BLaER1 treated with 17β-estradiol and CSF1 and Interleukin-3, amounts not matched to agents 10 nM and 100 nM (cell line): ENCODE measurements at regions not wholly inside any gene's neighbourhood (a gene's known extent, or its start where the extent isn't known, plus 50 kb on each side); places are given as distances from the start of the nearest gene placed in this dataset.
A peak's percentile ranks its signal among the peaks of the same experiment; 100 is the strongest.

Experiments
- H3K27ac ChIP-seq, 11 experiments: shearing (Covaris generic); formaldehyde crosslinking; 2 replicates each; pipeline ENCODE4 v1.8.1; 2022
- H3K27me3 ChIP-seq, 11 experiments: shearing (Covaris generic); formaldehyde crosslinking; 2 replicates each; pipeline ENCODE4 v1.8.1; 2022
- H3K36me3 ChIP-seq, 11 experiments: shearing (Covaris generic); formaldehyde crosslinking; 2 replicates each; pipeline ENCODE4 v1.8.1; 2022
- H3K4me1 ChIP-seq, 10 experiments: shearing (Covaris generic); formaldehyde crosslinking; 2 replicates each; pipeline ENCODE4 v1.8.1; 2022
- H3K4me2 ChIP-seq, 11 experiments: shearing (Covaris generic); formaldehyde crosslinking; 2 replicates each; pipeline ENCODE4 v1.8.1; 2022
- H3K4me3 ChIP-seq, 10 experiments: shearing (Covaris generic); formaldehyde crosslinking; 2 replicates each; pipeline ENCODE4 v1.8.1; 2022
- H3K9ac ChIP-seq, 11 experiments: shearing (Covaris generic); formaldehyde crosslinking; 2 replicates each; pipeline ENCODE4 v1.8.1; 2022
- H3K9me3 ChIP-seq, 11 experiments: shearing (Covaris generic); formaldehyde crosslinking; replicated peaks in 1 of 11; 2 replicates each; pipeline ENCODE4 v1.8.1; 2022
- H4K20me1 ChIP-seq, 11 experiments: shearing (Covaris generic); formaldehyde crosslinking; 2 replicates each; pipeline ENCODE4 v1.8.1; 2022
- Cebpa-rat ChIP-seq, 11 experiments: shearing (Covaris generic); IDR thresholded peaks; 2 replicates each; pipeline ENCODE4 v1.8.1; 2022

DNA sequence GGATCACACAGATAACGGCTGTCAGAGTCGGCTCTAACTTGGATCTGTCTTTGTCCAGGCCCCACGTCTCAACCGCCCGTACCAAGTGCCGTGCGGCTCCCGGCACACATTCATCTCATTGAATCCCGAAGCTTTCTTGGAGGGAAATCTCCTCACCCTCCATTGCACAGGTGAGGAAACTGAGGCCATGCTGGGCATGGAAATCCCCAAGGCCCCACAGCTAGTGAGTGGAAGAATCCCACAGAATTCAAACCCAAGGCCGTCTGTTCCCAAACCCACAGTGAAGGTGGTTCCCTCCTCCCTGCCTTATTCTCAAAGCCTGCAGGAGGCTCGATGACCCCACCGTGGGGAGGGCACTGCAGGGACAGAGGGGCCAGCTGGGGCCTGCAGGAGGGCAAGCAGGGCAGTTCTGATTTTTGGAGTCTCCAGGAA, 437.9 kb downstream of the MATN1 start:
- no peak for TF ChIP-seq Cebpa-rat (IDR thresholded peaks at IDR 0.05)
- Histone ChIP-seq H3K4me2 (peak overlapping the region in 4 of 11 experiments; percentile 74 to 85 (median 83); a peak in 4 of 22 replicates), H4K20me1 (no peaks in the 10 kb centered on the region), H3K9me3 (peaks cover 6 to 22% (median 19%) of the 10 kb centered on the region in 11 experiments; a peak in 21 of 22 replicates), H3K36me3 (no peaks in the 10 kb centered on the region), H3K4me3 (no peak overlapping the region), H3K27me3 (no peaks in the 10 kb centered on the region), H3K4me1 (peaks cover 25 to 73% (median 59%) of the 10 kb centered on the region in 10 experiments), H3K9ac (no peak overlapping the region), H3K27ac (no peak overlapping the region)

DNA sequence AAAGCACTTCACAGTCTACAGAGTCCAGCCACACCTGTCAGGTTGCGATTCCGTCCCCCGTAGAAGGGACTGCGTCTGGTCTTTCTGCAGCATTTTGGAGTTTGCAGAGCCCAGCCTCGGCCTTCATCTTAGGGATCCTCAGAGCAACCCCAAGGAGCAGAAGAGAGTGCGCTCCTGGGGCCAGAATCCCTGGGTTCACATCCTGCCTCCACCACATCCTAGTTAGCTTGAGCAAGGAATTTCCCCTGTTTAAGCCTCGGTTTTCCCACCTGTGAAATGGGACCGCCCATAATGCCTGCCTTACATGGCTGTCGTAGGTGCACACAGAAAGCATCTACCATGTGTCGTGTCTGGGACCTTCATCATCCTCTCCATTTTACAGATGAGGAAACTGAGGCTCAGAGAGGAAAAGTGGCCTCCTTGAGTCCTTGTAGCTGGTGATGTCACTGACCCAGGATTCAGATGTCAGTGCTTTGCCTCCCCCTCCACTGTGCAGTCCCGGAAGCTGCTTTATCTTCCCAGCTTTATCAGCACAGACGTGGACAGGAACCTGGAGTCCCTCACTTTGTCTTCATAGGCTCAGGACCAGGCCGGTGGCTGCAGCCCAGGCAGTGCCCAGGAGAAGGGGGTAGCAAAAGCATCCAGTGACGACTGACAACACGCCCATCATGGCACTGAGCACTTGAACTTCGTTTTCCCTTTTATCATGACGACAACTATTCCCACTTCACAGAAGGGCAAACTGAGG, 438.5 kb downstream of the MATN1 start:
- H3K4me2 ChIP-seq = no peak overlapping the region
- TF ChIP-seq Cebpa-rat (IDR thresholded peaks at IDR 0.05) = no peak
- H3K27me3 ChIP-seq = no peaks in the 10 kb centered on the region
- H4K20me1 ChIP-seq = no peaks in the 10 kb centered on the region
- H3K9ac ChIP-seq = no peak overlapping the region
- no peak overlapping the region for H3K27ac ChIP-seq
- no peaks in the 10 kb centered on the region for H3K36me3 ChIP-seq
- peaks cover 25 to 70% (median 62%) of the 10 kb centered on the region in 10 experiments for H3K4me1 ChIP-seq
- peaks cover 6 to 22% (median 19%) of the 10 kb centered on the region in 11 experiments; a peak in 21 of 22 replicates for H3K9me3 ChIP-seq
- H3K4me3 ChIP-seq = no peak overlapping the region

DNA sequence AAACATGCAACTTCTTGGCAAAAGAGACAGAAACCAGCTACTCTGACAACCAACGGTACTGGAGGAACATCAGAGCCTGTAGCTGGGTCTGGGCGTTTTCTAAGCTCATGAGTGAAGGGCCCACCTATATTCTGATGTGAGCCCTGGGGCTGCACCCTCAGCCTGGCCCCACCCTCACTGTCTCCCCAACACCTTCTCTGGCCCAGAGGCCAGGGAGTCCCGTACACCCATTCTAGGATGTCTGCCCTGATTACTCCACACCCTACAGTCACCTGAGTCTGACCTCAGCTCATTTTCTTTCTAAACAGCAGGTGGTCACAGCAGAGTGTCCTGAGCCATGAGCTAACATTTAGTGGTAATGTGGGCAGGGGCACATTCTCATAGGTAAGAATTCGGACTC, 439.2 kb downstream of the MATN1 start:
- Histone ChIP-seq H3K27me3 (no peaks in the 10 kb centered on the region), H3K4me3 (no peak overlapping the region), H3K27ac (peak overlapping the region in 3 of 11 experiments; percentile 65 to 74 (median 72); a peak in 4 of 22 replicates), H3K9me3 (peaks cover 6 to 22% (median 19%) of the 10 kb centered on the region in 11 experiments; a peak in 21 of 22 replicates), H3K9ac (no peak overlapping the region), H3K36me3 (no peaks in the 10 kb centered on the region), H4K20me1 (no peaks in the 10 kb centered on the region), H3K4me1 (peaks cover 25 to 70% (median 59%) of the 10 kb centered on the region in 10 experiments), H3K4me2 (peak overlapping the region in 3 of 11 experiments; percentile 8 to 56 (median 53); a peak in 1 of 22 replicates)
- no peak for TF ChIP-seq Cebpa-rat (IDR thresholded peaks at IDR 0.05)

DNA sequence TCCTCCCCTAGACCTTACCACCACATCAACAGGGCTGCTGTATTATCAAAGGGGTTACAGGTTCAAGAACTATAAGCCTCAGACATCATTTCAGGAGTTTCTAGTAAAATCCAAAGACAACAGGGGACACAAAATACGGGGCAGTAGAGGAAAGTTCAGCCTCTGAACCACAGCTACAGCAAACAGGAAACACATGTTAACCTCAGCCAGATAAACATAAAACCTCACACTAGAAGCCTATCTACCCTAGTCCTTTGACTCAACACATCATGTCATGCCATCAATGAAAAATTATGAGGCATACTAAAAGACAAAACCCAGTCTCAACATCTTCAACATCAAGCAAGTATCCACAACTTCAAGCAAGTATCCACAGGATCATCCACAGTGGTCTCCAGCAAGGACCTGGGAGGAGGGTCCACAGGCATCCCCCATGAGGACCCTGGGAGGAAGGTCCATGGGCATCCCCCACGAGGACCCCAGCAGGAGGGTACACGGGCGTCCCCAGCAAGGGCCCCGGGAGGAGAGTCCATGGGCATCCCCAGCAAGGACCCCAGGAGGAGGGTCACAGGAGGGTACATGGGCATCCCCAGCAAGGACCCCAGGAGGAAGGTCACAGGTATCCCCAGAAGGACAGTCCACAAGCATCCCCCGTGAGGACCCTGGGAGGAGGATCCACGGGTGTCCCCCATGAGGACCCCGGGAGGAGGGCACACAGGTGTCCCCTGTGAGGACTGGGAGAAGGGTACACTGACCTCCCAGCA, 440.0 kb downstream of the MATN1 start:
- no peak for TF ChIP-seq Cebpa-rat (IDR thresholded peaks at IDR 0.05)
- H3K27me3 ChIP-seq = no peaks in the 10 kb centered on the region
- peak overlapping the region; percentile 20 to 72 (median 60); a peak in 21 of 22 replicates for H3K4me2 ChIP-seq
- H3K36me3 ChIP-seq = no peaks in the 10 kb centered on the region
- peak overlapping the region in 7 of 11 experiments; percentile 5 to 45 (median 31); a peak in 7 of 22 replicates for H3K9ac ChIP-seq
- peak overlapping the region in 5 of 10 experiments; percentile 4 to 41 (median 12); a peak in 3 of 20 replicates for H3K4me3 ChIP-seq
- no peaks in the 10 kb centered on the region for H4K20me1 ChIP-seq
- H3K27ac ChIP-seq = peak overlapping the region in 9 of 11 experiments; percentile 15 to 74 (median 65); a peak in 17 of 22 replicates
- H3K9me3 ChIP-seq = peaks cover 6 to 22% (median 19%) of the 10 kb centered on the region in 11 experiments; a peak in 21 of 22 replicates
- H3K4me1 ChIP-seq = peaks cover 25 to 70% (median 53%) of the 10 kb centered on the region in 10 experiments

DNA sequence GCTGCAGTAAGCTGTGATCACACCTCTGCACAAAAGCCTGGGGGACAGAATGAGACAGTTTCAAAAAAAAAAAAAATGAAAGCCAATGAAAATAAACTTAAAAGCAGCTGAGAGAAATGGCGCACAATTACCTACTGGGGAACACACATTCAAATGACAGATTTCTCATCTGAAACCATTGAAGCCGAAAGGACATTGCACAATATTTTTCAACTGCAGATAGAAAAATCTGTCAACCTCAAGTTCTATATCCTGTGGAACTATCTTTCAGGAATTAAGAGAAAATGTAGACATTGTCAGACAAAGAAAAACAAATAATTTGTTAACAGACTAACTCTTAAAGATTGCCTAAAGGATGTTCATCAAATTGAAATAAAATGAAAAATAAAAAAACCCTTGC, 442.8 kb downstream of the MATN1 start:
- no peak overlapping the region for H3K9ac ChIP-seq
- no peaks in the 10 kb centered on the region for H3K27me3 ChIP-seq
- TF ChIP-seq Cebpa-rat (IDR thresholded peaks at IDR 0.05) = peak in 5 of 11 experiments; percentile 17 to 82 (median 37); a peak in 6 of 22 replicates
- peaks cover 6 to 22% (median 19%) of the 10 kb centered on the region in 11 experiments; a peak in 21 of 22 replicates for H3K9me3 ChIP-seq
- peaks cover 15 to 42% (median 26%) of the 10 kb centered on the region in 10 experiments for H3K4me1 ChIP-seq
- H4K20me1 ChIP-seq = no peaks in the 10 kb centered on the region
- H3K36me3 ChIP-seq = no peaks in the 10 kb centered on the region
- no peak overlapping the region for H3K4me3 ChIP-seq
- H3K4me2 ChIP-seq = peak overlapping the region in 5 of 11 experiments; percentile 1 to 59 (median 39); a peak in 9 of 22 replicates
- H3K27ac ChIP-seq = peak overlapping the region in 1 of 11 experiments; percentile 8; a peak in 1 of 22 replicates

DNA sequence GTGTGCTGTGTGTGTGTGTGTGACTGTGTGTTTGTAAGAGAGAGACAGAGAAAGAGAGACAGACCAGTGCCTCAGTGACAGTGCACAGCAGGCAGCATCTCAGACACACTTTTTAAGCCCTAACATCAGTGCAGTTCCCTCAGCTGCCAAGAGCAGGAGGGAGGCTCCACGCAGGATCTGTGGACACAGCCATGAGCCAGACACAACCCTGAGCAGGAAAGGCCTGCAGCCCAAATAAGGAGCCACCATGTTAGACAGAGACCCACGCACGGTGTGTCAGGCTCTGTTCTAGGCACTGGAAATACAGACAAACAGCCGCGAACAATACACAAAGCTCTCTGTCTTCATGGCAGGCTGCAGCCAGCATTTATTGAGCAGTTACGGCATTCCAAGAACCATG, 445.5 kb downstream of the MATN1 start:
- H3K4me3 ChIP-seq = no peak overlapping the region
- H3K27ac ChIP-seq = no peak overlapping the region
- peaks cover 0 to 6% (median 0%) of the 10 kb centered on the region in 11 experiments; a peak in 4 of 22 replicates for H3K36me3 ChIP-seq
- H3K4me2 ChIP-seq = no peak overlapping the region
- H4K20me1 ChIP-seq = no peaks in the 10 kb centered on the region
- peaks cover 15 to 21% (median 18%) of the 10 kb centered on the region in 11 experiments for H3K9me3 ChIP-seq
- no peak for TF ChIP-seq Cebpa-rat (IDR thresholded peaks at IDR 0.05)
- H3K27me3 ChIP-seq = no peaks in the 10 kb centered on the region
- no peak overlapping the region for H3K9ac ChIP-seq
- H3K4me1 ChIP-seq = peaks cover 7 to 38% (median 26%) of the 10 kb centered on the region in 10 experiments; a peak in 19 of 20 replicates

DNA sequence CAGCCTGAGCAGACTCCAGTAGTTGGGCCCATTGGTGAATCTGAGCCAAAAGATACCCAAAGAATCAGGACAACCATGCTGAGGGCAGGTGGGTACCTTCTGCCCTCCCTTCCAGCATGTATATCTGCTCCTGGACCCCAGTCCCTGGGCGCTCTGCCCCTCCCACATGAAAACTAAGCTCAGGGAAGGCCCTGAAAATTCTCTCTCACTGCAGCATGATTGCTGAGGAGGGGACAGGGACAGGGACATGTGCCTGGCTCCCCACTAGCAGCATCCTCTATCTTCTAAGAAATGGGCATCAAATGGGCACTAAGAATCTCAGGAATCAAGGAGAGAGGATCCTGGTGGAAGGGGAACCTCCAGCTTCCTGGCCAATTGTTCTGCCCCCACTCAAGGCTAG, 446.0 kb downstream of the MATN1 start:
- TF ChIP-seq Cebpa-rat (IDR thresholded peaks at IDR 0.05) = no peak
- Histone ChIP-seq H4K20me1 (no peaks in the 10 kb centered on the region), H3K27me3 (no peaks in the 10 kb centered on the region), H3K9ac (no peak overlapping the region), H3K4me3 (no peak overlapping the region), H3K9me3 (peaks cover 15 to 21% (median 18%) of the 10 kb centered on the region in 11 experiments), H3K36me3 (peaks cover 0 to 6% (median 0%) of the 10 kb centered on the region in 11 experiments; a peak in 4 of 22 replicates), H3K27ac (no peak overlapping the region), H3K4me2 (no peak overlapping the region), H3K4me1 (peaks cover 2 to 38% (median 26%) of the 10 kb centered on the region in 10 experiments; a peak in 17 of 20 replicates)

DNA sequence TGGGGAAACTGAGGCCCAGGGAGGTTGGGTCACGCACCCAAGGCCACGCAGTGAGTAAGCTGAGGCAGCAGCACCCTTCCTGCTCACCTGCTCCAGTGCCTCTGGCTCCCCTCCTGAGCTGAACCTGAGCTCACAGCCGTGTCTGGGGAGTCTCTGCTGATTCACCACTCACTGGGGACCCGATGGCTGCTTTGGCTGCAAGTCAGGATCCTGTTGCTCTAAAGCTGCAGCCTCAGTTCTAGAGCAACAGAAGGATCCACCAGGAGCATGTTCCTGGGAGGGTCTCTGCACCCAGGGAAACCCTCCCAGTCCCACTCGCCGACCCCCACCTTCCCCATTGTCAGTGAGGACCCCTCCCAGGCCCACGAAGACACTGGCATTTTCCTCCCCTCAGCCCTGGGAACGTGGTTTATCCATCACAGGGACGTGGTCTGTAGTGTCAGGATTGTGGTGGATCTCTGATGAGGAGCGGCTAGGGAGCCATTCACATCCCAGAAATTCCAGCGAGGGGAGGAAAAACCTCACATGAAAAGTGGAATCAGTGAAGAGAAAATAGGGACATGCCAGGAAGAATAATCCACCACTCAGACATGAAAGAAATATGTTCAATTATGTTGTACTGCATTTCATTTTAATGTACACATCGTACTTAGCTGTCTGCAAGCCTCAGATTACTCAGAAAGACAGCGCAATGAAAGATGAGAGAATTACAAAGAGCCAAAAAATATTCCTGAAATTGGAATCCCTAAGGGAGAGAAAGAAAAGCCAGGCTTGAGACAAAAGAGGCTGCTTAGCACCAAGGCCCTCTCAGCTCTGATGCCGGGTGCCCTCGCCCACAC, 447.2 kb downstream of the MATN1 start:
- H3K9ac ChIP-seq = no peak overlapping the region
- no peak overlapping the region for H3K27ac ChIP-seq
- no peaks in the 10 kb centered on the region for H3K27me3 ChIP-seq
- peaks cover 0 to 6% (median 0%) of the 10 kb centered on the region in 11 experiments; a peak in 4 of 22 replicates for H3K36me3 ChIP-seq
- no peak overlapping the region for H3K4me2 ChIP-seq
- no peaks in the 10 kb centered on the region for H4K20me1 ChIP-seq
- no peak overlapping the region for H3K4me3 ChIP-seq
- peaks cover 15 to 21% (median 18%) of the 10 kb centered on the region in 11 experiments for H3K9me3 ChIP-seq
- no peak for TF ChIP-seq Cebpa-rat (IDR thresholded peaks at IDR 0.05)
- H3K4me1 ChIP-seq = peaks cover 0 to 44% (median 35%) of the 10 kb centered on the region in 10 experiments; a peak in 16 of 20 replicates
